Panc1 (cell line): ENCODE measurements at regions not wholly inside any gene's neighbourhood (a gene's known extent, or its start where the extent isn't known, plus 50 kb on each side); places are given as distances from the start of the nearest gene placed in this dataset.

ENCODE experiments used
- ATAC-seq: fragments of 200-7000 bp; cut with Tn5 transposase; 2 replicates; pipeline ENCODE4 v1.9.1; 2020; ENCODE audit warnings: mild to moderate bottlenecking, moderate library complexity
- BruUV-seq: library from RNA; stranded (reverse); fragments of 400-500 nt; replicated peaks from 2 replicates; lab custom pipeline; 2021; lab: Mats Ljungman, UMichigan
- CTCF ChIA-PET: fragments of 300-600 bp; sonication (Branson Sonifier 250); formaldehyde crosslinking; loops from one replicate; lab custom pipeline; 2022; ENCODE audit warnings: antibody characterized with exemption; lab: Charles Lee
- POLR2A ChIA-PET: fragments of 300-600 bp; sonication (Branson Sonifier 250); formaldehyde crosslinking; loops from one replicate; lab custom pipeline; 2022; ENCODE audit warnings: antibody characterized with exemption; lab: Charles Lee
- DNase-seq: peaks from one replicate; pipeline ENCODE4 v3.0.0-alpha.2; 2010; ENCODE audit warnings: low read depth, low spot score
- H3K27ac ChIP-seq: 2 replicates; pipeline ENCODE4 v1.5.1; 2011; ENCODE audit warnings: mild to moderate bottlenecking, low read length, inconsistent platforms
- H3K27me3 ChIP-seq: fragments of 200-500 bp; sonication (Bioruptor generic); 2 replicates; pipeline ENCODE4 v1.6.0; 2014; ENCODE audit warnings: low read length, inconsistent platforms; ENCODE audit not compliant: control insufficient read depth, insufficient read depth
- H3K36me3 ChIP-seq: fragments of 200-500 bp; sonication (Bioruptor generic); 2 replicates; pipeline ENCODE4 v1.5.1; 2014; ENCODE audit warnings: inconsistent platforms, mild to moderate bottlenecking, low read length, moderate library complexity; ENCODE audit not compliant: control insufficient read depth, insufficient read depth
- H3K4me1 ChIP-seq: 2 replicates; pipeline ENCODE4 v1.5.1; 2011; ENCODE audit warnings: inconsistent platforms, mild to moderate bottlenecking, low read length, moderate library complexity; ENCODE audit not compliant: control insufficient read depth, insufficient read depth
- H3K4me3 ChIP-seq, 2 experiments: 2 replicates each; pipeline ENCODE4 v1.5.1; 2011 to 2012; ENCODE audit warnings: low read depth in 2 of 2, low read length in 2 of 2, mild to moderate bottlenecking in 2 of 2, inconsistent platforms in 1 of 2, moderate library complexity in 1 of 2
- H3K9me3 ChIP-seq: fragments of 200-500 bp; sonication (Bioruptor generic); 2 replicates; pipeline ENCODE4 v1.5.1; 2014; ENCODE audit warnings: low read depth, mild to moderate bottlenecking, inconsistent platforms, low read length, moderate library complexity; ENCODE audit not compliant: control insufficient read depth, insufficient read depth
- CTCF ChIP-seq: fragments of 450-650 bp; IDR thresholded peaks from 2 replicates; pipeline ENCODE4 v1.5.1; 2017; ENCODE audit warnings: mild to moderate bottlenecking
- POLR2AphosphoS5 ChIP-seq: IDR thresholded peaks from 2 replicates; pipeline ENCODE4 v1.6.1; 2012; ENCODE audit warnings: mild to moderate bottlenecking, low read depth, low read length, moderate library complexity
- REST ChIP-seq, 2 experiments: IDR thresholded peaks; 2 replicates each; pipeline ENCODE4 v1.6.1; 2011 to 2012; ENCODE audit warnings: low read depth in 2 of 2, control low read depth in 1 of 2, low read length in 1 of 2, mild to moderate bottlenecking in 1 of 2, moderate library complexity in 1 of 2; ENCODE audit not compliant: insufficient read depth in 1 of 2
- SIN3A ChIP-seq: IDR thresholded peaks from 2 replicates; pipeline ENCODE4 v1.6.1; 2012; ENCODE audit warnings: low read depth, mild to moderate bottlenecking, low read length, moderate library complexity, borderline replicate concordance; ENCODE audit not compliant: insufficient read depth
- TCF7L2 ChIP-seq: IDR thresholded peaks from 2 replicates; pipeline ENCODE4 v1.6.1; 2011; ENCODE audit warnings: mild to moderate bottlenecking, low read depth, low read length, inconsistent platforms
- in situ Hi-C: cut with HindIII; loops from 2 replicates; pipeline ENCODE4 v1.10.0; 2016; ENCODE audit warnings: low sequenced_read_pairs, low pct_unique_long_range_greater_than_20kb
- intact Hi-C: fragments of 100-400 bp; cut with micrococcal nuclease; formaldehyde crosslinking; loops from one replicate; pipeline ENCODE4 v1.10.0; 2022; ENCODE audit not compliant: unreplicated experiment

- Histone ChIP-seq H3K36me3 (no peaks in the 10 kb centered on the region), H3K4me3 (no peak overlapping the region), H3K27me3 (peaks cover 2% of the 10 kb centered on the region; the same call in 1 of the 2 replicates), H3K4me1 (no peaks in the 10 kb centered on the region), H3K27ac (no peak overlapping the region), H3K9me3 (no peaks in the 10 kb centered on the region)
- in situ Hi-C loops: no loop called here
- ATAC-seq (no peak), DNase-seq (no peak)
- intact Hi-C loops: no loop called here
- CTCF ChIA-PET: no interaction called here
- no TSS peak for BruUV-seq
- POLR2A ChIA-PET: no interaction called here
- TF ChIP-seq TCF7L2 (no peak), CTCF (no peak), SIN3A (no peak), REST (IDR thresholded peaks at IDR 0.05; ENCODE audit: insufficient read depth in 1 of 2, low read depth in 2 of 2, low read length in 1 of 2) (no peak), POLR2AphosphoS5 (no peak)
Measured at GRCh38 chr2:128833664-128834027, 515.0 kb upstream of the HS6ST1 start.

GRCh38 chr2:128834207-128834879 is 515.7 kb upstream of the HS6ST1 start:
- ATAC-seq (no peak), DNase-seq (no peak)
- in situ Hi-C loops: no loop called here
- H3K27me3 ChIP-seq: peaks cover 2% of the 10 kb centered on the region; the same call in 1 of the 2 replicates
- intact Hi-C loops: no loop called here
- no peak overlapping the region for H3K27ac ChIP-seq
- CTCF ChIA-PET: no interaction called here
- H3K4me1 ChIP-seq: no peaks in the 10 kb centered on the region
- TF ChIP-seq POLR2AphosphoS5 (no peak), TCF7L2 (no peak), SIN3A (no peak), CTCF (no peak), REST (IDR thresholded peaks at IDR 0.05; ENCODE audit: insufficient read depth in 1 of 2, low read depth in 2 of 2, low read length in 1 of 2) (no peak)
- no TSS peak for BruUV-seq
- no peak overlapping the region for H3K4me3 ChIP-seq
- no peaks in the 10 kb centered on the region for H3K36me3 ChIP-seq
- no peaks in the 10 kb centered on the region for H3K9me3 ChIP-seq
- POLR2A ChIA-PET: no interaction called here
